CD14-positive monocyte (primary cell): ENCODE measurements at regions not wholly inside any gene's neighbourhood (a gene's known extent, or its start where the extent isn't known, plus 50 kb on each side); places are given as distances from the start of the nearest gene placed in this dataset.

Experiments
- DNase-seq, 3 donors: peaks; one replicate each; pipeline ENCODE4 v3.0.0-alpha.2; 2011 to 2022
- H2AFZ ChIP-seq: 2 replicates; pipeline ENCODE4 v1.6.0; 2012; ENCODE audit warnings: mild to moderate bottlenecking, low read depth, low read length, inconsistent platforms; ENCODE audit not compliant: insufficient read depth, poor library complexity, severe bottlenecking
- H3K27ac ChIP-seq, 2 donors: 1 replicate in 1 of 2; 2 replicates in 1 of 2; pipeline ENCODE4 v1.5.1; 2012 to 2013; ENCODE audit warnings: low read length in 2 of 2, control low read depth in 1 of 2, inconsistent platforms in 1 of 2, low read depth in 1 of 2, mild to moderate bottlenecking in 1 of 2
- H3K27me3 ChIP-seq, 2 donors: one replicate each; pipeline versions ENCODE4 v1.6.0 to v1.6.1; 2011 to 2013; ENCODE audit warnings: low read length in 2 of 2; ENCODE audit not compliant: control insufficient read depth in 2 of 2, insufficient read depth in 2 of 2
- H3K36me3 ChIP-seq, 2 donors: replicated peaks in 1 of 2; 1 replicate in 1 of 2; 2 replicates in 1 of 2; pipeline versions ENCODE4 v1.5.1 to v1.6.1; 2012 to 2013; ENCODE audit warnings: low read length in 2 of 2, control low read depth in 1 of 2, inconsistent platforms in 1 of 2, mild to moderate bottlenecking in 1 of 2; ENCODE audit not compliant: insufficient read depth in 2 of 2, control insufficient read depth in 1 of 2
- H3K4me1 ChIP-seq, 2 donors: 1 replicate in 1 of 2; 2 replicates in 1 of 2; pipeline versions ENCODE4 v1.5.1 to v1.6.1; 2012 to 2013; ENCODE audit warnings: low read length in 2 of 2, control low read depth in 1 of 2, inconsistent platforms in 1 of 2, mild to moderate bottlenecking in 1 of 2, moderate library complexity in 1 of 2; ENCODE audit not compliant: insufficient read depth in 2 of 2, control insufficient read depth in 1 of 2
- H3K4me2 ChIP-seq: replicated peaks from 2 replicates; pipeline ENCODE3; 2012; ENCODE audit warnings: low read length, moderate library complexity, mild to moderate bottlenecking; ENCODE audit not compliant: poor library complexity, severe bottlenecking; ENCODE audit errors: extremely low read depth
- H3K4me3 ChIP-seq, 3 experiments: fragments of 200-600 bp in 1 of 3; sonication (generic) in 1 of 3; replicated peaks in 1 of 3; 1 replicate in 2 of 3; 2 replicates in 1 of 3; pipeline ENCODE4 v1.5.1; 2011 to 2013; ENCODE audit warnings: low read length in 3 of 3, mild to moderate bottlenecking in 3 of 3, control low read depth in 2 of 3, low read depth in 2 of 3, inconsistent platforms in 1 of 3, moderate library complexity in 1 of 3
- H3K79me2 ChIP-seq: 2 replicates; pipeline ENCODE4 v1.6.0; 2012; ENCODE audit warnings: mild to moderate bottlenecking, control low read depth, inconsistent platforms, low read length, moderate library complexity; ENCODE audit not compliant: insufficient read depth
- H3K9ac ChIP-seq: 2 replicates; pipeline ENCODE4 v1.6.0; 2017; ENCODE audit warnings: low read length, mild to moderate bottlenecking; ENCODE audit not compliant: insufficient read depth, poor library complexity, severe bottlenecking
- H3K9me3 ChIP-seq, 2 donors: replicated peaks in 1 of 2; 1 replicate in 1 of 2; 2 replicates in 1 of 2; pipeline versions ENCODE4 v1.5.1 to v1.6.1; 2012 to 2013; ENCODE audit warnings: low read length in 2 of 2, control low read depth in 1 of 2; ENCODE audit not compliant: control insufficient read depth in 1 of 2, insufficient read depth in 1 of 2
- H4K20me1 ChIP-seq: 2 replicates; pipeline ENCODE4 v1.6.0; 2012; ENCODE audit warnings: mild to moderate bottlenecking, low read length, control low read depth, moderate library complexity; ENCODE audit not compliant: insufficient read depth
- H3K27ac Mint-ChIP-seq, 7 donors: one replicate each; pipeline ENCODE4 v1.8.0; 2020; ENCODE audit warnings: mild to moderate bottlenecking in 7 of 7, mixed read lengths in 7 of 7, moderate library complexity in 6 of 7, inconsistent platforms in 2 of 7
- H3K27me3 Mint-ChIP-seq, 3 donors: one replicate each; pipeline ENCODE4 v1.8.0; 2021 to 2022; ENCODE audit warnings: low read depth in 3 of 3, mild to moderate bottlenecking in 3 of 3, mixed read lengths in 3 of 3, moderate library complexity in 3 of 3, inconsistent platforms in 1 of 3
- H3K36me3 Mint-ChIP-seq, 2 donors: one replicate each; pipeline ENCODE4 v1.8.0; 2020; ENCODE audit warnings: mixed read lengths in 2 of 2, inconsistent platforms in 1 of 2, mild to moderate bottlenecking in 1 of 2
- H3K4me1 Mint-ChIP-seq: one replicate; pipeline ENCODE4 v1.8.0; 2020; ENCODE audit warnings: mild to moderate bottlenecking, mixed read lengths
- H3K4me3 Mint-ChIP-seq, 2 donors: one replicate each; pipeline ENCODE4 v1.8.0; 2020; ENCODE audit warnings: mild to moderate bottlenecking in 2 of 2, mixed read lengths in 2 of 2, moderate library complexity in 1 of 2
- H3K9me3 Mint-ChIP-seq, 7 donors: one replicate each; pipeline ENCODE4 v1.8.0; 2020 to 2022; ENCODE audit warnings: mixed read lengths in 7 of 7, mild to moderate bottlenecking in 6 of 7, moderate library complexity in 6 of 7, inconsistent platforms in 2 of 7
- CTCF ChIP-seq: fragments of 200-600 bp; IDR thresholded peaks from one replicate; pipeline ENCODE4 v1.8.0; 2022; ENCODE audit warnings: antibody characterized with exemption, mild to moderate bottlenecking
- WGBS: methylation state at CpG from one replicate; pipeline ENCODE4 v1.1.5; 2013; ENCODE audit warnings: missing lambda C conversion rate; ENCODE audit not compliant: insufficient coverage; 5-methylcytosine and 5-hydroxymethylcytosine counted together
- intact Hi-C, 2 donors: fragments of 100-400 bp; cut with micrococcal nuclease; formaldehyde crosslinking; loops; one replicate each; pipeline versions ENCODE4 v1.15.0 to v1.15.1; 2023

GRCh38 chr13:65268009-65268408, 1962.1 kb downstream of the PCDH9 start:
- H3K4me3 Mint-ChIP-seq: no peak overlapping the region
- Histone ChIP-seq H3K9ac (no peak overlapping the region), H3K36me3 (no peaks in the 10 kb centered on the region), H3K27me3 (no peaks in the 10 kb centered on the region), H4K20me1 (no peaks in the 10 kb centered on the region), H3K27ac (no peak overlapping the region), H3K4me2 (no peak overlapping the region), H3K79me2 (no peaks in the 10 kb centered on the region), H3K4me1 (no peaks in the 10 kb centered on the region), H3K4me3 (no peak overlapping the region), H3K9me3 (peaks cover 0 to 6% of the 10 kb centered on the region in 2 donors), H2AFZ (no peak overlapping the region)
- peaks cover 2 to 10% (median 4%) of the 10 kb centered on the region in 7 donors for H3K9me3 Mint-ChIP-seq
- H3K36me3 Mint-ChIP-seq: no peaks in the 10 kb centered on the region
- no peak for TF ChIP-seq CTCF
- H3K4me1 Mint-ChIP-seq: no peaks in the 10 kb centered on the region
- H3K27ac Mint-ChIP-seq: no peak overlapping the region
- peaks cover 0 to 1% (median 0%) of the 10 kb centered on the region in 3 donors for H3K27me3 Mint-ChIP-seq
- intact Hi-C loops: no loop called here
- no peak for DNase-seq

- H3K36me3 ChIP-seq: no peaks in the 10 kb centered on the region
- 67% methylated on average over 1 of the region's 1 CpG for WGBS
These were observed 1964.1 kb downstream of the PCDH9 start for GRCh38 chr13:65265988-65266387.

More at GRCh38 chr13:65265988-65266387, 1964.1 kb downstream of the PCDH9 start:
- Mint-ChIP-seq H3K27ac (no peak overlapping the region), H3K4me1 (peaks cover 4% of the 10 kb centered on the region), H3K4me3 (no peak overlapping the region), H3K9me3 (peaks cover 0 to 7% (median 2%) of the 10 kb centered on the region in 7 donors), H3K36me3 (no peaks in the 10 kb centered on the region), H3K27me3 (no peaks in the 10 kb centered on the region)
- DNase-seq: no peak
- H3K9ac ChIP-seq: no peak overlapping the region
- no peak overlapping the region for H3K27ac ChIP-seq
- no peak for TF ChIP-seq CTCF
- no peaks in the 10 kb centered on the region for H3K4me1 ChIP-seq
- H3K79me2 ChIP-seq: no peaks in the 10 kb centered on the region
- H3K4me3 ChIP-seq: no peak overlapping the region
- H3K9me3 ChIP-seq: no peaks in the 10 kb centered on the region
- no peaks in the 10 kb centered on the region for H4K20me1 ChIP-seq
- intact Hi-C loops: no loop called here
- H2AFZ ChIP-seq: no peak overlapping the region
- H3K4me2 ChIP-seq: no peak overlapping the region
- H3K27me3 ChIP-seq: no peaks in the 10 kb centered on the region
